HG03135 (cell line): ENCODE measurements at regions not wholly inside any gene's neighbourhood (a gene's known extent, or its start where the extent isn't known, plus 50 kb on each side); places are given as distances from the start of the nearest gene placed in this dataset.

Experiments
- ATAC-seq: cut with Tn5 transposase; IDR thresholded peaks from one replicate; pipeline ENCODE4 v1.9.1; 2021; ENCODE audit warnings: mild to moderate bottlenecking, moderate library complexity; ENCODE audit not compliant: unreplicated experiment

DNA sequence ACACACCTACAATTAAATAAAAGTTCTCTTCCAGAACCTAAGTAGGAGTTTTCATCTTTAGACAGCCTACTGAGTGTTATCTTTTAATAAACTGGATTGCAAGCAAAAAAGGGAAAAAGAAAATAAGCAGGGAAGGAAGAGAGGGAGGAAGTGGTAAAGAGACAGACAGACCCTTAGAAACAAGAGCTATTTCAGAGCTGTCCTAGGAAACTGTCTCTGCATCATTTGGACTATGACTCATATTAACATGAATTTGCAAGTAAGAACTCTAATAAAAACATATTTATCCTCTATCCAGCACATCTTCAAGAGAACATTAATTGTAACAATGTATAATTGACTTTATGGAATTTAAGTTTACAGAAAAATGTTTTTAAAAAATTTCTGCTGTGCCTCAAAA lies 438.8 kb upstream of the USP15 start:
- ATAC-seq, result no peak

DNA sequence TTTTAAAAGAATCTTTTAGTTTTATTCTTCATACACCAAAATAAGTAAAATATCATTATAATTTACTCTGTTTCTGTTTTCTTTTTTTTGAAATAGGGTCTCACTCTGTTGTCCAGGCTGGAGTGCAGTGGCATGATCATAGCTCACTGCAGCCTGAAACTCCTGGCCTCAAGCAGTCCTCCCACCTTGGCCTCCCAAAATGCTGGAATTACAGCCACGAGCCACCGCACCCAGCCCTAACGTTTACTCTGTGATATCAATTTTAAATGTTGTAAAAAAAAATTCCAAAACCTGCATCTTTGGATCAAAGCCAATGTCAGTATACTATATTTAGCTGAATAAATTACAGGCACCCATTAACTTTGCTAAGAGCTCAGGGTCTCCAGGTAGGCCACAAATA lies 437.1 kb upstream of the USP15 start:
- no peak for ATAC-seq

DNA sequence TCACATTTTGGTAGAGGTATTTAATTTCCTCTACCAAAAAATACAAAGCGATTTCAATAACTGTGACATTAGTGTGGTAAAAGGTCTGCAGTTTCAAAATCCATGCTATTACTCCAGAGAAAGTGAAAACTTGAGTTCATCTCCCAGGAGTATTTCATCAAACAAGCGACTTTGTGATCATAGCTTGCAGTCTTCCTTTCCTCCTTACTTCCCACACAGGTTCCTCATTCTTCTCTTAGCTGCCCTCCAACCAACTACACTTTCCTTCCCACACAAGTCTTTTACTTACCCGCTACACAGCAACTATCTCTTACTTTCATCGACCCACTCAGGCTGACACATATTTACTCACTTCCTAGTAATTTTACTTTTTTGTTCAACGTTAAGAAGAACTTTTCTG lies 413.4 kb upstream of the USP15 start:
- no peak for ATAC-seq

DNA sequence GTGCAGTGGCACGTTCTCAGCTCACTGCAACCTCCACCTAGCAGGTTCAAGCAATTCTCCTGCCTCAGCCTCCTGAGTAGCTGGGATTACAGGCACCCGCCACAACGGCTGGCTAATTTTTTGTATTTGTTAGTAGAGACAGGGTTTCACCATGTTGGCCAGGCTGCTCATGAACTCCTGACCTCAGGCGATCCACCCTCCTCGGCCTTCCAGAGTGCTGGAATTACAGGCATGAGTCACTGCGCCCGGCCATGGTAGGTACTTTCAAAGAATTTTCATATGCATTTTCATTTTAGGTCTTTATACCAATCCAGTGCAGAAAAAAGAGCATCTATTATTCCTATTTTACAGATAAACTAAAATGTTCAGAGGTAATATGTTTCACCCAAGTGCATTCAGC lies 411.3 kb upstream of the USP15 start:
- no peak for ATAC-seq

DNA sequence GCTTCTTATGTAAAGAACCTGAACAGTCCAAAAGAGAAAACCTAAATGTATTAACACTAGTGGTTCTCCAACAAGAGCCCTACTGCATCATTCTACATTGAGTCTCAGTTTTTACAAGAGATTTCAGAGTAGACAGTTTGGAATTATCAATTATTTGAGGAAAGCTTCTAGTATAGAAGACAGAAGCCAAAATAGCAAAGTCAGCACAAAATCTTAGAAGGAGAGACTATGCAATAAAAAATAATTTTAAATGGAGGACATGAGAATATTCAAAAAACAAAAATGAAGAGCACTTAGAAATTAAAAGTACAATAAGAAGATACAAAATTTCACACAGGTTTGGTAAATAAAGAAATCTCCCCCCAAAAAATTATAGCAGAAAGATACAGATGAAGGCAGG lies 406.3 kb upstream of the USP15 start:
- ATAC-seq, result no peak

DNA sequence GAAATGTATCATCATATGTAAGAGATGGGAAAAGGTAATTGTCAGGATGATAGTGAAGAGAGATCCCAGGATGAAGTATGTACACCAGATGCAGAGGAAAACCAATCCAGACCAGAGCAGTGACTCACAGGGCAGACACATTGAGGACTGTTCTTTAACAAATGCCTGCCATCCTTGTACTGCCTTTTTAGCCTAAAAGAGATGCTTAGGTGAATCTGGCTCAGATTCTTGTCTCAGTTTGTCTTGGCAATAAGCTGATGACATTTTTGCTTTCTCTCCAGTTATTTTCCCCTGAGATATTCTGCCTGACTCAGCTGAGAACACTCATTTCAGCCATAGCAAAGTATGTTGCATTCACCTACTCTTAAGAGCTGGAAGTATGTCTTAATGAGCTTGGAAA lies 405.3 kb upstream of the USP15 start:
- ATAC-seq, result no peak

DNA sequence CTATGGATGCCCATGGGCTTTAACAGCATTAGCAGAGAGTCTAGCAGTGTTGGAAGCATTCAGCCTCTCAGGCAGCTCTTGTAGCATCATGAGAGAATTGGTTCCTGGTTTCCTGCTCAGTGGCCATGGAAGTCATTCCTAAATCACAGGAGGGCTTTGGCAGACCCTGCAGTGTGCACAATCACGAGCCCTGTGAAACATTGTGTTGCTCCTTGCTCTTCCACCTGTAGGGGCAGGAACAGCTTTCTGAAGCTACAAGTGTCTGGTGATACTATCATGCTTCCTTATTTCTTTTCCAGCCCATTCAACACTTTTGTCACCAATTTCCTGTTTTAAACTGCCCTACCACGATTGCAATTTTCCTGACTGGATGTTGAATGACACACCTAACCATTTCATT lies 402.2 kb upstream of the USP15 start:
- no peak for ATAC-seq

DNA sequence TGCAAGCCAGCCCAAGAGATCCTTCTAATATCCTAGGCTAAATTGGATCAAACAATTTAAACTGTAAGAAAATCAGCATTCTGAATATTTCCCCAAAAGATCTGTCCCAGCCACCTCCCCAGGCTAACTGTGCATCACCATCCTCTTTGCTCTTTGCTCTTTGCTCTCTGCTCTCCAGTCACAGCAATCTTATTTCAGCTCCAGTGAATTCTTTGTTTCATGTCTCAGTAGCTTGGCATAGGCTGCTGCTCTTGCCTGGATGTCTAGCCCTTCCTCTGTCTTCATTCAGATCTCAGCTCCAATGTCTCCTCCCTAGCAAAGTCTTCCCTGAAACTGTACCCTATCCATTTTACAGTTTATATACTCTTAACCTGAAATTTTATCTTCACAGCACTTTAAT lies 399.8 kb upstream of the USP15 start:
- ATAC-seq, result no peak

DNA sequence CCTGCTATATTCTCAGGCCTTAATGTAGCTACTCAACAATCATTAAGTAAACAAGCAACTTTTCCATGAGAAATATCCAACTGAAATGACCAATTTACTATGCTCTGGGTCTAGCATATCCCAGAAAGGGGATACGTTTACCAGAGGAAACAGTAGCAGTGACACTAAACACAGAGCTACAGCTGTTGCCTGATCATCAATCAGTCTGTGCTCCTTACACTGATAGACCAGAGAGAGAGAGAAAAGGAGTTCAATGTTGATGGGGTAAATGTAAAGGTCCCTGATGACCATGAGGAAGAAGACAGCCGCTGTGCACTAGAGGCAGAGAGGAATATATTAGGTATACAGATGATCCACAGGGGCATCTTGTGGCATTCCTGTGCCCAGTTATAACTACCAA lies 397.2 kb upstream of the USP15 start:
- ATAC-seq, result no peak

DNA sequence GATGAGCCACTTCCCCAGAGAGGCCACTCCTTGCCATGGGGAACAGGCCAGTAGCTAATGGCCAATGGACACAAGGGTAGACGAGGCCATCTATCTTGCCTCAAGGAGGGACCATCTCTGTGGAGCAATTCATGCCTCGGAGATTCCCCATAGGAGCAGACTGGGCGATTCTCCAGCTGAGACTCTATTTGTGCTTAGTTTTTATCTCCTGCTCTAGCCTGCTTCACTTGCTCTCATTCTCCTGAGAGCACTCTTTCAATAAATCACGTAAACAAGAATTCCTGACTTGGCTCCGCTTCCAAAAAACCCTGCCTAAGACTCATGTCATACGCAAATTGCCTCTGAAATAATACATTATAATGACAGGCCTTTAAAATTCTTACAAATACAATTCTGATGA lies 396.4 kb upstream of the USP15 start:
- no peak for ATAC-seq

DNA sequence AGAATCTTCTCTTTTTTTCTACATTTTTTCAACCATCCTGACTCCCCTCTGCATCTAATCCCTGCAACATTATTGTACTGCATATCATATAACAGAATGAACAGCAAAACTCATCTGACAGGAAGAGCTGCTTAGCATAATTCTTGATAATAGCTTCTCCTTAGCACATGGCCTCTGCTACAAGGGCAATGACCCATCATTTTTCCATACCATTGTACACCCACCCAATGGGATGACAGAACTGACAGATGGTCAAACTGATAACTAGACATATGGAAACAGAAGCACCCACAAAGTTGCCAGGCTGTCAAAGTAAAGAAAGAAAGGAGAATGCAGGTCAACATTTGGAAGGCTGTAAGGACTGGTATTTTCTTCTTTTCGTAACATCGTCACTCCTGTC lies 390.4 kb upstream of the USP15 start:
- no peak for ATAC-seq

DNA sequence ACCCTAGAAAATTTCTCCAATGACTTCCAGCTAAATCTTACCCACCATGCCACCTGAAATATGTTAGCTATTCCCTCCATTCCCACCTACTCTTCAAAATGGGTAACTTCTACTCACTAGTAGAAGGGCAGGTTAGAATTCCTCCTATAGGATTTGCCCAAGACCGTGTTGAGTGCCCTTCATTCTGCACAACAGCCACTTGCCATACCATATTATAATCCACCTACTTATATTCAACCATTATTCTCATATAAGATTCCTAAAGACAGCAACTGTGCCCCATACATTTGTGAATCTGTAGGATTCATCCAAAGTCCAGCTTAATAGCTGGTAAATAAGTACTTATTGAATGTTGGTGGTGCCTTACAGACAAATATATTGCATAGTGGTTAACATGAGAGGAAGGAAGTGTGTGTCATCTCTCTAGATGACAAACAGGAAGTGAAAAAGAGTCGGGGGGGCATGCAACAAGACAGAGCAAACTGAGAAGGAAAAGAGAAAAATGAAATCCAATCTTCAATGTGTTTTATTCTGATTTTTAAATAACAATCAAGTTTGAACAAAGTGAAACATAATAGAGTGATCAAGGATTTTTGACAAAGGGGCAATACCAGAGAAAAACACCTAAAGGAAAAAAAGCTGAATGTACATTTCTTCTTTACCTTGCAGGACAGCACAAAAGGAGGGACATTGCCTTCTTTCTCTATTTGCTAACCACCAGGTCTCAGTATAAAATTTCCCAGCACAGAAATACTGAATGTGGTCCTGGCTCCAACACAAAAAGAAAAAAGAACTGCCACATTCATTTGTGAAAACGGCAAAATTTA lies 389.3 kb upstream of the USP15 start:
- ATAC-seq, result no peak

DNA sequence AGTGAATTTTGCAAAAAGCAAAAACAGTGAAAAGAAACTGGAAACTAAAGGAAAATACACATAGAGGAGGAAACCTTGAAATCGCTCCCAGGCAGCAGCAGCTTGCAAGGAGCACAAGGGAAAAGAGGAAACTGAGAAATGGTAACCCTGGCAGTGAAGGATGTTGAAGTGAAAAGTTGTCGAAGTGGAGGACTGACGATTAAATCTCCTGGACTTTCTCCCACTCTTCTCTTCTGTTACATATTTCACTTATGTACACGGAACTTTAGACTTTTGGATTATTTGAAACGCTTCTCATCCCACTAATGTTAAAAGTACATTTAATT lies 388.8 kb upstream of the USP15 start:
- ATAC-seq, result no peak

DNA sequence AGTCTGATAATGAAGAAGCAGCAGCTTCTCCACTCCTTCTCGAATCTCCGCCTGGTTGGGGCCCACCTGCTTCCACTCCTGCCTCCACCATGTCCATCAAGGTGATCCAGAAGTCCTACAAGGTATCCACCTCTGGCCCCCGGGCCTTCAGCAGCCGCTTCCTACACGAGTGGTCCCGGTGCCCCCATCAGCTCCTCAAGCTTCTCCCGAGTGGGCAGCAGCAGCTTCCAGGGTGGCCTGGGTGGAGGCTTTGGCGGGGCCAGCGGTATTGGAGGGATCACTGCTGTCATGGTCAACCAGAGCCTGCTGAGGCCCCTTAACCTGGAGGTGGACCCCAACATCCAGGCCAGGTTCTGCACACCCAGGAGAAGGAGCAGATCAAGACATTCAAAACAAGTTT lies 381.0 kb upstream of the USP15 start:
- ATAC-seq, result no peak

DNA sequence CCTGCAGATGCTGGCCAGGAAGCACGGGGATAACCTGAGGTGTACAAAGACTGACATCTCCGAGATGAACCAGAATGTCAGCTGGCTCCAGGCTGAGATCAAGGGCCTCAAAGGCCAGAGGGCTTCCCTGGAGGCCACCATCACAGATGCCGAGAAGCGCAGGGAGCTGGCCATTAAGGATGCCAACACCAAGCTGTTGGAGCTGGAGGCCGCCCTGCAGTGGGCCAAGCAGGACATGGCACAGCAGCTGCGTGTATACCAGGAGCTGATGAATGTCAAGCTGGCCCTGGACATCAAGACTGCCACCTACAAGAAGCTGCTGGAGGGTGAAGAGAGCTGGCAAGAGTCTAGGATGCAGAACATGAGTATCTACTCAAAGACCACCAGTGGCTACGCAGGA lies 380.0 kb upstream of the USP15 start:
- ATAC-seq, result no peak

DNA sequence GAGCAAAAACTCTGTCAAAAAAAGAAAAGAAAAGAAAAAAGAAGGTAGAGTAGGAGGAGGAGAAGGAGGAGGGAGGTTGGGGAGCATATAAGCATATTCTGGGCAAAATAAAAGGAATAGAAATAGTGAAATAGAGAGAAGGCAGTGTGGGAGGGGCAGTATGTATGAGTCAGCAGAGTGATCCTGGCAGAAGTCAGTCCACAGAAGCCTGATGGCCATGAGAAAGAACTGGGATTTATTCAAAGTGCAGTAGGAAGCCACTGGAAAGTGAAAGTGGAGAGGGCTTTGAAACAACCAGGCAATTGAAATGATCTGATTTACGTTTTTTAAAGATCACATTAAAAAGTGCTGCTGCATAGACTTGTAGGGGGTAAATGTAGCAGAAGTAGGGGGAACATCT lies 368.6 kb upstream of the USP15 start:
- no peak for ATAC-seq

DNA sequence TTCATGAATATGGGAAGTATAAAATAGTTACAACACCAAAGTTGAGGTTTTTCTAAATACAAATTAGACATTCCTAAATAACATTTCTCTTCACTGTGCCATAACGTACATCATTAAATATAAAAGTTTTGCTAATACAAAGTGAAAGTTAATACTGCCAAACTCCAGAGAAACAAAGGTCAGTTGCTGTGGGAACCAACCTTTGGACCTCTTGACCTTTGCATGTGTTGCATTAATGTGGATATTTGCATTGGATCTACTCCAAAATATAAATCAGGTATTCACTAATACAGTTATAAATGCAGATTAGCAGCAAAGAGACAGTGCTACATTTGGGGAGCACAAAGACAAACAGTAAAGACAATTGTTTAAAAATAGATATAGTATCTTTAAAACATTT lies 366.0 kb upstream of the USP15 start:
- ATAC-seq, result no peak

DNA sequence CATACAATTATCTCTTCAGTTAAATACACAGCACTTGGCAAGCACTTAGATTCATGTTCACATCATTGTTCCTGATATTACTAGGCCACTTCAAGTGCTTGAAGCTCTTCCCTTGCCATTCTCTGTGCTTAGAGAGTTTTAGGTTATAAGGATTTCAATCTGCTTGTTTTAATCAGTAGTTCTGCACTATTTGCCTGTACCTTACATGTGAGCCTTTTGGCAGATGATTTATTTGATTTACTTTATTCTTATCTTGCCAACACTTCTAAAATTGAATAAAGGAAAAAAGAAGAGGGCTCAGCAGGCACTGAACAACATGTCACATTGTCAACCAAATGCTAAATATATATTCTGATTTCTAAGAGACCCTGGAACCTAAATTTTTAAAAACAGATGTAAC lies 363.8 kb upstream of the USP15 start:
- no peak for ATAC-seq

DNA sequence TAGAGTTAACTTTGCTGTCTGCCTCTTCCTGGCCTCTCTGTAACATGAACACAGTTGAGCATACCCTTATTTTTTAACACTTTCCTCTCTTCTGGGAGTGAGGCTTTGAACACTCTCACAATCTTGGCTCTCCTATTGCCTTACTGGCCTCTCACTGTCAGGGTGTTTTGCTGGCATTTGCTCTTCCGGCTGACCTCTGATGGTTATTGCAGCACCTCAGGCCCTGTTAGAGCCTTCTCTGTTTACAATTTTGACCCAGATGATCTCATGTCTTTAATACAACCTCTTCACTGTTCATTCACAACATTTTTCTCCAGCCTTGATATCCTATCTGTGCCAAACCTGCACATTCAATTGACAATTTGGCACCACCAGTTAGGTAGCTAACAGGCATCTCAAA lies 357.8 kb upstream of the USP15 start:
- no peak for ATAC-seq

DNA sequence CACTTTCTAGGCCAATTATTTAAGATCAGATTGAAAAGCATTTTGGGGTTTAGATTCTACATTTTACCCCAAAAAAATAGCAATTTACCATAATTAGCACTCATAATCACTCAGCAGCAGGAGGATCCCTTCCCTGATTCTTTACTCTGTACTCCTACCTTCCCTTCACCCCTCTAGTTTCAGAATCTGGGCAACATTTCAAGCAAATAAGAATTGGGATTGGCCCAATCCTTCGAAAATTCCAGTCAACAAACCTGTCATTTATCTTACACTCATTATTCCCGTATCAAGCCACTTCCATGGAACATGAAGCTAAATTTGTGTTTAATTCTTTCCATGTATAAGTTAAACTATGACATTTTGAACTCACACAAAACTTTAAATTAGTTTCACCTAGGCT lies 349.1 kb upstream of the USP15 start:
- no peak for ATAC-seq

DNA sequence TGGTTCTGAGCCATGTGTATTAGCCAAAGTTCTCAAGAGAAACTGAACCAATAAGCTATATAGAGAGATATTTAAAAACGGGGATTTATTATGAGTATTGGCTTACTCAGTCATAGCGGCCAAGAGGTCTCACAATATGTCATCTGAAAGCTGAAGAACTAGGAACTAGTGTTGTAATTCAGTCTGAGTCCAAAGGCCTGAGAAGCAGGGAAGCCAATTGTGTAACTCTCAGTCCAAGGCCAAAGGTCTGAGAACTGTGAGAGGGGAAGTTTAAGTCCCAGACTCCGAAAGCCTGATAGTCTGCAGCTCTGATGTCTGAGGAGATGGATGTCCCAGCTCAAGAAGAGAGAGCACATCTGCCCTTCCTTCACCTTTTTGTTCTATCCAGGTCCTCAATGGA lies 344.8 kb upstream of the USP15 start:
- no peak for ATAC-seq

DNA sequence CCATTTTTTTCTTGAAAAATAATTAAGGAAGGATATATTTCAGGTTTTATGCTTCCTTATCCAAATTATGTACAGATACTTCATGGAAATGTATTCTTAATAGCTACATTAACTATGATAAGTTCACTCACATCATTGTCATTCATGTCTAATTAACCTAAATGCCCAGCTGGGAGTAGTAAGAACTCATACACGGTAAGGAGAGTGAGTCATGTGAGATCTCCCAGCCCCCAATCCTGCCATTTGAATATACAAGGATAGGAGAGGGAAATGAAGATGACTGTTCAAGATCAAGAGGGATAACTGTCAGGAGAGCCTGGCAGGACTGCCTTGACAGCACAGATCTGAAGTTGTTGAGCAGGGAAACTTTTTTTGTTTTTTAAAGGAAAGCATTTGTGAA lies 343.4 kb upstream of the USP15 start:
- no peak for ATAC-seq

DNA sequence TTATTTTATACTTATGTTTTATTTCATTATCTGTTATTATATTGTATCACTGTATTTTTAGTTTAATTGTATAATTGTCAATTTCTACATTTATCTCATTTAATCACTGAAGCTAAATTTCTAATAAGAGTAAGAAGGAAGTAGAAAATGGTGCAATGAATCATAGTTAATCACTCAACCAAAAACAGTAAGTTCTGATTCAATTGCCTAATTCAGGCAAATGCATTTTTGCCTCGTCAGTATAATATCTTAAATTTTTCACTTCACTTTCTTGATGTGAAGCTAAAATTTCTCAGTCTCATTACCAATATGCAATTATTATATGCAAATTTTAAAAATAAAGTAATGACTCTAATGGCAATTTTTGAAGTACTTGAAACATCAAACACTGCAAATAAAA lies 340.5 kb upstream of the USP15 start:
- no peak for ATAC-seq

DNA sequence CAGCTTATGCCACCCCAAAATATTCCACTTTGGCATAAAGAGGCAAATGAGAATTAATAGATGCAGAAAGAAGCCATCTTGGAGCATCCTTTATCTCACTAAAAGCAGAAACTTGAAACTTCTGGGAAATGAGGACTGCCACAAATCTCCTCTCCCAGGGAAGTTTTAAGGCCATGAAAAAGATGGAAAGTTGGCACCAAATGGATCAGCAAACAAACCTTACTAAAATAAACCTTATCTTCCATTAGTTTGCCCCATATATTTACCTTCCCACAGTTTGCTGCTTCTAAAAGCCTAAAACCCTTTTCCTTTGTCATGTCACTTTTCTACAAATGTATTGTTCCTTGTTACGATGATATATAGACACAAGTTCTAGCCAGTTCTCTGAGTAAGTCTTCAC lies 340.0 kb upstream of the USP15 start:
- ATAC-seq, result no peak
